Suprapubic skin (tissue), 4 donors: ENCODE measurements at regions not wholly inside any gene's neighbourhood (a gene's known extent, or its start where the extent isn't known, plus 50 kb on each side); places are given as distances from the start of the nearest gene placed in this dataset.

ENCODE experiments used
- CTCF ChIP-seq, 2 donors: fragments of 200-600 bp in 1 of 2; fragments of 450-650 bp in 1 of 2; sonication (generic) in 1 of 2; IDR thresholded peaks; one replicate each; pipeline ENCODE4 v1.5.1; 2016 to 2019; ENCODE audit warnings: antibody characterized with exemption in 2 of 2, mild to moderate bottlenecking in 1 of 2, moderate library complexity in 1 of 2
- POLR2A ChIP-seq, 2 donors: fragments of 450-650 bp; IDR thresholded peaks; one replicate each; pipeline ENCODE4 v1.6.1; 2017; ENCODE audit warnings: antibody characterized with exemption in 2 of 2, mild to moderate bottlenecking in 2 of 2, moderate library complexity in 2 of 2
- POLR2AphosphoS5 ChIP-seq, 3 donors: sonication (generic); formaldehyde crosslinking; IDR thresholded peaks; one replicate each; pipeline ENCODE4 v1.6.1; 2017; ENCODE audit warnings: antibody characterized with exemption in 3 of 3

- TF ChIP-seq POLR2A (IDR thresholded peaks at IDR 0.05) (no peak), POLR2AphosphoS5 (IDR thresholded peaks at IDR 0.05) (no peak), CTCF (IDR thresholded peaks at IDR 0.05) (no peak)
Measured at GRCh38 chr9:115212125-115212605, 94.2 kb upstream of the TNC start.
